A673 (cell line): ENCODE measurements at regions not wholly inside any gene's neighbourhood (a gene's known extent, or its start where the extent isn't known, plus 50 kb on each side); places are given as distances from the start of the nearest gene placed in this dataset.

Source experiments
- BruUV-seq: library from RNA; stranded (reverse); fragments of 400-500 nt; replicated peaks from 2 replicates; lab custom pipeline; 2021; lab: Mats Ljungman, UMichigan
- CTCF ChIA-PET: fragments of 300-600 bp; sonication (Branson Sonifier 250); formaldehyde crosslinking; loops from one replicate; lab custom pipeline; 2022; ENCODE audit warnings: antibody characterized with exemption; lab: Charles Lee
- POLR2A ChIA-PET: fragments of 300-600 bp; sonication (Branson Sonifier 250); formaldehyde crosslinking; loops from one replicate; lab custom pipeline; 2022; ENCODE audit warnings: antibody characterized with exemption; ENCODE audit not compliant: low non-redundant PET; lab: Charles Lee
- DNase-seq: peaks from one replicate; pipeline ENCODE4 v3.0.0-alpha.2; 2015; ENCODE audit warnings: low spot score
- H3K27ac ChIP-seq: fragments of 200-600 bp; sonication (generic); 2 replicates; pipeline ENCODE4 v1.5.1; 2016; ENCODE audit warnings: mixed run types, low read depth, mild to moderate bottlenecking, mixed read lengths, antibody characterized with exemption, low read length; ENCODE audit not compliant: poor library complexity, severe bottlenecking
- H3K27me3 ChIP-seq: fragments of 200-600 bp; sonication (generic); replicated peaks from 2 replicates; pipeline ENCODE4 v1.6.1; 2017; ENCODE audit warnings: mixed run types, low read depth, mild to moderate bottlenecking, mixed read lengths, antibody characterized with exemption, low read length; ENCODE audit not compliant: insufficient read depth, poor library complexity
- H3K36me3 ChIP-seq: fragments of 200-600 bp; sonication (generic); 2 replicates; pipeline ENCODE4 v1.6.1; 2016; ENCODE audit warnings: mixed run types, mild to moderate bottlenecking, mixed read lengths, antibody characterized with exemption, low read length; ENCODE audit not compliant: insufficient read depth, poor library complexity, severe bottlenecking
- H3K4me1 ChIP-seq: fragments of 200-600 bp; sonication (generic); 2 replicates; pipeline ENCODE4 v1.6.1; 2017; ENCODE audit warnings: mixed run types, mild to moderate bottlenecking, mixed read lengths, antibody characterized with exemption, low read length; ENCODE audit not compliant: insufficient read depth, poor library complexity, severe bottlenecking
- H3K4me3 ChIP-seq: fragments of 200-600 bp; sonication (generic); 2 replicates; pipeline ENCODE4 v1.5.1; 2016; ENCODE audit warnings: low read depth, mixed run types, mild to moderate bottlenecking, mixed read lengths, low read length; ENCODE audit not compliant: poor library complexity, severe bottlenecking
- H3K9me3 ChIP-seq: fragments of 200-600 bp; sonication (generic); 2 replicates; pipeline ENCODE4 v1.6.1; 2016; ENCODE audit warnings: mixed run types, low read depth, mild to moderate bottlenecking, mixed read lengths, antibody characterized with exemption, low read length; ENCODE audit not compliant: poor library complexity, severe bottlenecking
- CTCF ChIP-seq: fragments of 300-800, 200-600 bp; sonication (generic); conservative IDR thresholded peaks from 2 replicates; pipeline ENCODE4 v1.5.1; 2017; ENCODE audit warnings: low read depth, mild to moderate bottlenecking, antibody characterized with exemption, low read length, moderate library complexity, mixed read lengths
- EZH2 ChIP-seq: fragments of 200-600 bp; sonication (generic); IDR thresholded peaks from 2 replicates; pipeline ENCODE4 v1.6.1; 2017; ENCODE audit warnings: borderline replicate concordance, low read depth, mild to moderate bottlenecking, mixed read lengths, antibody characterized with exemption, low read length; ENCODE audit not compliant: poor library complexity, severe bottlenecking
- intact Hi-C: fragments of 100-400 bp; cut with micrococcal nuclease; formaldehyde crosslinking; loops from one replicate; pipeline ENCODE4 v1.10.0; 2022; ENCODE audit not compliant: unreplicated experiment

- no peaks in the 10 kb centered on the region for H3K36me3 ChIP-seq
- no peak overlapping the region for H3K27ac ChIP-seq
- ChIA-PET POLR2A (no interaction called here), CTCF (no interaction called here)
- H3K27me3 ChIP-seq: no peaks in the 10 kb centered on the region
- no peak overlapping the region for H3K4me3 ChIP-seq
- H3K9me3 ChIP-seq: no peaks in the 10 kb centered on the region
- intact Hi-C loops: no loop called here
- no peaks in the 10 kb centered on the region for H3K4me1 ChIP-seq
- no TSS peak for BruUV-seq
- TF ChIP-seq EZH2 (no peak), CTCF (no peak)
- no peak for DNase-seq
Measured at GRCh38 chr11:112753706-112754105, 207.5 kb upstream of the NCAM1 start.

GRCh38 chr11:112759418-112759817 is 201.8 kb upstream of the NCAM1 start:
- no TSS peak for BruUV-seq
- Histone ChIP-seq H3K4me3 (no peak overlapping the region), H3K36me3 (no peaks in the 10 kb centered on the region), H3K27me3 (no peaks in the 10 kb centered on the region), H3K9me3 (no peaks in the 10 kb centered on the region), H3K27ac (no peak overlapping the region), H3K4me1 (no peaks in the 10 kb centered on the region)
- POLR2A ChIA-PET: no interaction called here
- no peak for TF ChIP-seq CTCF
- TF ChIP-seq EZH2: no peak
- DNase-seq: no peak
- CTCF ChIA-PET: no interaction called here
- intact Hi-C loops: no loop called here

- Histone ChIP-seq H3K36me3 (no peaks in the 10 kb centered on the region), H3K4me1 (no peaks in the 10 kb centered on the region), H3K4me3 (no peak overlapping the region), H3K27ac (no peak overlapping the region), H3K9me3 (no peaks in the 10 kb centered on the region), H3K27me3 (no peaks in the 10 kb centered on the region)
- TF ChIP-seq CTCF (no peak), EZH2 (no peak)
- BruUV-seq: no TSS peak
- ChIA-PET POLR2A (no interaction called here), CTCF (no interaction called here)
- DNase-seq: no peak
- intact Hi-C loops: no loop called here
Measured at GRCh38 chr11:112760396-112761059, 200.7 kb upstream of the NCAM1 start.
